Fibroblast of mammary gland (primary cell): ENCODE measurements at regions not wholly inside any gene's neighbourhood (a gene's known extent, or its start where the extent isn't known, plus 50 kb on each side); places are given as distances from the start of the nearest gene placed in this dataset.

Source experiments
- DNase-seq: peaks from one replicate; pipeline ENCODE4 v3.0.0-alpha.2; 2010; ENCODE audit warnings: low read depth
- H3K4me3 ChIP-seq: 2 replicates; pipeline ENCODE4 v1.5.1; 2011; ENCODE audit warnings: low read depth, mild to moderate bottlenecking, low read length, moderate library complexity; ENCODE audit not compliant: control insufficient read depth
- TF ChIP-seq, protein P1 (sequence below): conservative IDR thresholded peaks from 2 replicates; pipeline ENCODE4 v1.5.1; 2011; ENCODE audit warnings: low read depth, low read length, inconsistent platforms; ENCODE audit not compliant: control insufficient read depth, insufficient read depth

DNA sequence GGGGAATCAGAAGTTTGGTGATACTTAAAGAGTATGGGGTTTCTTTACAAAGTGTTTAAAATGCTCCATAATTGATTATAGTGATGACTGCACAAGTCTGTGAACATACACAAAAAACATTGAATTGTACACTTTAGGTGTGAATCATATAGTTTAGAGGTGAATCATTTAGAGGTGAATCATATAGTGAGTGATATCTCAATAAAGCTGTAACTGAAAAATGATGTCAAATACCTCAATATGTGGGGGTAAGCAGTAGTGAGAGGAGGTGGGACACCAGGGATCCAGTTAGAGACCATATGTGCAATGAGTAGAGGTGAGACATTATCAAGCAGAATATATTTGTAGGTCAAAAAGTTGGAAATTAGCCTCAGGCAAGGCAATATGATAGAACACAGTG, 264.5 kb downstream of the PMP22 start:
- no peak overlapping the region for H3K4me3 ChIP-seq
- DNase-seq: no peak
- TF ChIP-seq, protein P1, sequence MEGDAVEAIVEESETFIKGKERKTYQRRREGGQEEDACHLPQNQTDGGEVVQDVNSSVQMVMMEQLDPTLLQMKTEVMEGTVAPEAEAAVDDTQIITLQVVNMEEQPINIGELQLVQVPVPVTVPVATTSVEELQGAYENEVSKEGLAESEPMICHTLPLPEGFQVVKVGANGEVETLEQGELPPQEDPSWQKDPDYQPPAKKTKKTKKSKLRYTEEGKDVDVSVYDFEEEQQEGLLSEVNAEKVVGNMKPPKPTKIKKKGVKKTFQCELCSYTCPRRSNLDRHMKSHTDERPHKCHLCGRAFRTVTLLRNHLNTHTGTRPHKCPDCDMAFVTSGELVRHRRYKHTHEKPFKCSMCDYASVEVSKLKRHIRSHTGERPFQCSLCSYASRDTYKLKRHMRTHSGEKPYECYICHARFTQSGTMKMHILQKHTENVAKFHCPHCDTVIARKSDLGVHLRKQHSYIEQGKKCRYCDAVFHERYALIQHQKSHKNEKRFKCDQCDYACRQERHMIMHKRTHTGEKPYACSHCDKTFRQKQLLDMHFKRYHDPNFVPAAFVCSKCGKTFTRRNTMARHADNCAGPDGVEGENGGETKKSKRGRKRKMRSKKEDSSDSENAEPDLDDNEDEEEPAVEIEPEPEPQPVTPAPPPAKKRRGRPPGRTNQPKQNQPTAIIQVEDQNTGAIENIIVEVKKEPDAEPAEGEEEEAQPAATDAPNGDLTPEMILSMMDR: no peak

DNA sequence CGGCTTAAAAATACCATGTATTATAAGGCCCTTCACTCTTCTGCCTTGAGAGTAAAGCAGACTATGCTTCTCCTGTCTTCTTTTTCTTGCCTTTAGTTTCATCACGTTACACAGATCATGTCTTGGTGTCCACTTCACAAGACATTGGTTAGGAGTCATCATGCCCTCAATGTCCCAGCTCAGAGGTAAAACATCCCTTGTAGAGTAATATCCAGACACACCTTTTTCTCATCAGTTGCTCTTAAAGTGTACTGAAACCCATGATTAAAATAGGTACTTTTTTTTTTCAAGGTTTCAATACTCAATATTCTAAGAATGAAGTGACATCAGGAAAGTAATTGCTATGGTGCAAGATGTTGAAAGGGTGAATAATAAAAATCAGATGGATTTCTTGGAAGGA, 267.8 kb downstream of the PMP22 start:
- no peak overlapping the region for H3K4me3 ChIP-seq
- no peak for DNase-seq
- TF ChIP-seq, protein P1: no peak

DNA sequence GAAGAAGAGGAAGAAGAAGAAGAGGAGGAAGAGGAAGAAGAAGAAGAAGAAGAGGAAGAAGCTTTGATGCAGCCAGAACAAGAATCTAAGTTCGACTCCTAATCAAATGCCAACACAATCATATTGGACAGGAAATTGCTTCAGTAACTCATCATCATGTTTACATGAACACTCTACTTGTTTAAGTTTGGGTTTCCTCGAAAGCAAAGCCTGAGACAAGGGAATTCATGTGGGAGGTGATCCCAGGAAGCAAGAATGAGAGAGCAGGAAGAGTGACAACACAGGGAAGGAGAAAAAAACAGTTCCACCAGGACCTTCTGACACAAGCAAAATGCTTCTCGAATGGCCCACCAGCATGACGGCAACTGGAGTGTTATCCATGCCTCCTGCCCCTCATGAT, 279.0 kb downstream of the PMP22 start:
- H3K4me3 ChIP-seq: no peak overlapping the region
- no peak for DNase-seq
- TF ChIP-seq, protein P1: no peak

DNA sequence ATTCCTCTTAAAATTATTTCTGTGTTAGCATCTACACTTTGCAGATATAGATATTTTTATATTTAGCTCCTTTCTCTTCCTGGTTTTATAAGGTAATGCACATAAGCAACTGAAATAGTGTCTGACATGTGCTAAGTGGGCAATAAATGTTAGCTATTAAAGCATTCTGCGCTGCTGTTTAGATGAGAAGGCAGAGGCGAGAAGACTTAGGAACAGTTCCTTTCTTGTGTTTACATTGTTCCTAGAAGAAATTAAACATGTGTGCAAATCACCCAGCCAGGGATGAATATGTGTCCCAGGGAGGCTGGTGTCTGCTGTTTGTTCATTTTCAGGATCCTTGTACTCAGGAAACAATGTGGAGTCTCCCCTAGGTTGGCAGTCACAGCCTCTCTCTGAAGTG, 292.3 kb downstream of the PMP22 start:
- DNase-seq: no peak
- TF ChIP-seq, protein P1: no peak
- H3K4me3 ChIP-seq: no peak overlapping the region

DNA sequence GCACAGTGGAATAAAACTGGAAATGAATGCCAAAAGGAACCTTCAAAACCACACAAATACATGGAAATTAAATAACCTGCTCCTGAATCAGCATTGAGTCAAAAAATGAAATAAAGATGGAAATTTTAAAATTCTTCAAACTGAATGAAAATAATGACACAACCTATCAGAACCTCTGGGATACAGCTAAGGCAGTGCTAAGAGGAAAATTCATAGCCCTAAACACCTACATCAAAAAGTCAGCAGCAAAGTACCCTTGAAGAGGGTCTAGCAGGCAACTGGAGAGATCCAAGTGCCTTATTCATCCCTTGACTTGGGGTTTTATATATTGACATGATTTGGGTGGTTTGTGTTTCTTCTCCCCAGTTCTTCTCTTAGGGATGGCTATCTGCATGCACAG, 294.1 kb downstream of the PMP22 start:
- no peak for DNase-seq
- TF ChIP-seq, protein P1: no peak
- no peak overlapping the region for H3K4me3 ChIP-seq

DNA sequence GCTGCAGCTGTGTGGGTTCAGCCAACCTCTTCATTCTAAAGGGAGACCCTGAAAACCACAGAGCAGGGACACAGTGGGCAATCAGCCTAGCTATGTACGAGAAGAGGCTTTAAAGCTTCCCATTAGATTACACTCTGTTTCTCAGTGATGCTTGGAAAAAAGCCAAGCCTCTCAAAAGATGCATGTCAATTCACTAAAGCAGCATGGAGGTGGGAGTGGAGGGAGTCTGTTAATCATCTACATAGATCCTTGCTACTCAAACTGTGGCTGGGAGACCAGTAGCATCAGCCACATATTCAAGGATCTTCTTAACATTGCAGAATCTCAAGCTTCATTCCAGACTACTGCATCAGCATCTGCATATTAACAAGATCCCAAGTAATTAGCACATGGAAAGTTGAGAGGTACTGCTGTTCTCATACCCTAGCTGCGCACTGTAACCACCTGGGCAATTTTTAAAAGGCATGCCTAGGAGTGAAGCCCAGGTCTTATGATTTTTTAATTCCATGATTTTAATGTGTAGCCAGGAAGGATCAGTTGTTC, 305.9 kb downstream of the PMP22 start:
- TF ChIP-seq, protein P1: no peak
- H3K4me3 ChIP-seq: no peak overlapping the region
- no peak for DNase-seq

DNA sequence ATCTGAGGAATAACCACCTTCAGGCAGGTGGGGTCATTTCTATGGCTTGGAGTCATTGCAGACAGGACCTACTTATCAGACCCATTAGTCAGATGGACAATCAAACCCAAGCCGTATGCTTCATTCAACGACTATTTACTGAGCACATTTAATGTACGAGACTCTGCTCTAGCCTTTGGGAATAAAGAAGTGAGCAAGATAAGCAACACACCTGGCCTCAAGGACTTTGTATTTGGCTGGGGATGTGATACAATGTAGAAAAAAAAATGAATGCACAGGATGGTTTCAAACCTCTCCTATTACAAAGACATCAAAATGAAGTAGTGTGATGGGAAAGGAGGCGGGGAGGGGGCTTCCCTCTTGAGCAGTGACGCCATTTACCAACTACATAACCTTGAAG, 311.7 kb downstream of the PMP22 start:
- no peak overlapping the region for H3K4me3 ChIP-seq
- no peak for DNase-seq
- TF ChIP-seq, protein P1: no peak
